Epithelial cell of esophagus (primary cell): ENCODE measurements at regions not wholly inside any gene's neighbourhood (a gene's known extent, or its start where the extent isn't known, plus 50 kb on each side); places are given as distances from the start of the nearest gene placed in this dataset.
A peak's percentile ranks its signal among the peaks of the same experiment; 100 is the strongest.

Experiments
- DNase-seq: peaks from one replicate; pipeline ENCODE4 v3.0.0; 2010; ENCODE audit warnings: low read depth
- H3K4me3 ChIP-seq: 2 replicates; pipeline ENCODE4 v1.5.1; 2011; ENCODE audit warnings: mild to moderate bottlenecking, low read length, control low read depth
- TF ChIP-seq, protein P1 (sequence below): IDR thresholded peaks from 2 replicates; pipeline ENCODE4 v1.5.1; 2011; ENCODE audit warnings: low read depth, mild to moderate bottlenecking, low read length, control low read depth, inconsistent platforms; ENCODE audit not compliant: insufficient read depth; ENCODE audit errors: missing control alignments

GRCh38 chrX:45267007-45267406, 66.3 kb upstream of the DIPK2B start:
- TF ChIP-seq, protein P1, sequence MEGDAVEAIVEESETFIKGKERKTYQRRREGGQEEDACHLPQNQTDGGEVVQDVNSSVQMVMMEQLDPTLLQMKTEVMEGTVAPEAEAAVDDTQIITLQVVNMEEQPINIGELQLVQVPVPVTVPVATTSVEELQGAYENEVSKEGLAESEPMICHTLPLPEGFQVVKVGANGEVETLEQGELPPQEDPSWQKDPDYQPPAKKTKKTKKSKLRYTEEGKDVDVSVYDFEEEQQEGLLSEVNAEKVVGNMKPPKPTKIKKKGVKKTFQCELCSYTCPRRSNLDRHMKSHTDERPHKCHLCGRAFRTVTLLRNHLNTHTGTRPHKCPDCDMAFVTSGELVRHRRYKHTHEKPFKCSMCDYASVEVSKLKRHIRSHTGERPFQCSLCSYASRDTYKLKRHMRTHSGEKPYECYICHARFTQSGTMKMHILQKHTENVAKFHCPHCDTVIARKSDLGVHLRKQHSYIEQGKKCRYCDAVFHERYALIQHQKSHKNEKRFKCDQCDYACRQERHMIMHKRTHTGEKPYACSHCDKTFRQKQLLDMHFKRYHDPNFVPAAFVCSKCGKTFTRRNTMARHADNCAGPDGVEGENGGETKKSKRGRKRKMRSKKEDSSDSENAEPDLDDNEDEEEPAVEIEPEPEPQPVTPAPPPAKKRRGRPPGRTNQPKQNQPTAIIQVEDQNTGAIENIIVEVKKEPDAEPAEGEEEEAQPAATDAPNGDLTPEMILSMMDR, result no peak
- no peak for DNase-seq
- no peak overlapping the region for H3K4me3 ChIP-seq

DNA sequence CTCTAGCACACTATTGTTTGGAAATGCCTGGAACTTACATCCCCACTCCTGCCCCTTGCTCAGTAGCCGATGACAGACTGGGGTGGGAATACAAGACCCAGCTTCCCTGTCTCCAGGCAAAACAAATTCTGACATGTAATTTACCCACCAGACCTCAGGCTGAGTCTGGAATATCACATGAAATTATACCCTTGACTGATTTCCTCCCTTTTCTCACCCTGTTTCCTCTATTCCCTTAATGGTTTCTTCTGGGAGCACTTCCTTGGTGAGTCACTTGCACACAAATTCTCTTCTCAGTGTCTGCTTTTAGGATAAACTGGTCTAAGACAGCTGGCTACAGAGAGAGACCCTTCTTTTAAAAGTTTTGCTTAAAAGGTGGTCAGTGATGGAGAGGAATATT, 65.8 kb upstream of the DIPK2B start:
- peak; percentile 1 for DNase-seq

DNA sequence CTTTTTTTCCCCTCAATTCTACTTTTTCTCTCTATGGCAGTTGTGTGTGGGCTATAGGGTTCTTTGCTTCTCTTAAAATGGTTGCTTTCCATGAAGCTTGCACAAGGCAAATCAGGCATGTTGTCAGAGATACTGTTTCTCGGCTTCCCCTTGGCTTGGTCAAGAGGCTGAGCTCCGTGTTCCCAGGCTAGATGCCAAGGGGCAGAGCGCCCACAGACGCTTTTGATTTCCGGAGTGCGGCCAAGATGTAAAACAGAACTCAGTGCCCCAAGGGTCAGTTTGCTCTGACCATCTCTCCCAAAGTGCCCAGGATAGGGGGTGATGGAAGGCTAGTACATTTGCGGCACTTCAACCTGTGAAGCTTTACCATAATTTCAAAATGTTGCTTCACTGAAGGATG, 64.2 kb upstream of the DIPK2B start:
- DNase-seq, result no peak
- TF ChIP-seq, protein P1, result no peak
- H3K4me3 ChIP-seq, result no peak overlapping the region

More for the DNA sequence above, 65.8 kb upstream of the DIPK2B start:
- H3K4me3 ChIP-seq, result no peak overlapping the region
- TF ChIP-seq, protein P1, result no peak

DNA sequence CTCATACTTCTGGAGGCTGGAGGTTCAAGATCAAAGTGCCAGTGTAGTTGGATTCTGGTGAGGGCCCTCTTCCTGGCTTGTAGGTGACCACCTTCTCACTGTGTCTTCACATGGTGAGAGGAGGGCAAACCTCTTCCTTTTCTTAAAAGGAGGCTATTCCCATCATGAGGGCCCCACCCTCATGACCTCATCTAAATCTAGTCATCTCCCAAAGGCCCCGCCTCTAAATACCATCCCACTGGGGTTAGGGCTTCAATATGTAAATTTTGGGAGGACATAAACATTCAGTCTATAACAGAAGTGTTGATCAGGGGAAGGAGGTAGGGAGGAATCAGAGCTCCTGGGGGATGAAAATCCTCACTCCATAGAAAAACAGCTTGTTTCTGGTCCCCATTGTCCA, 60.8 kb upstream of the DIPK2B start:
- H3K4me3 ChIP-seq, result no peak overlapping the region
- no peak for DNase-seq
- TF ChIP-seq, protein P1, result no peak

DNA sequence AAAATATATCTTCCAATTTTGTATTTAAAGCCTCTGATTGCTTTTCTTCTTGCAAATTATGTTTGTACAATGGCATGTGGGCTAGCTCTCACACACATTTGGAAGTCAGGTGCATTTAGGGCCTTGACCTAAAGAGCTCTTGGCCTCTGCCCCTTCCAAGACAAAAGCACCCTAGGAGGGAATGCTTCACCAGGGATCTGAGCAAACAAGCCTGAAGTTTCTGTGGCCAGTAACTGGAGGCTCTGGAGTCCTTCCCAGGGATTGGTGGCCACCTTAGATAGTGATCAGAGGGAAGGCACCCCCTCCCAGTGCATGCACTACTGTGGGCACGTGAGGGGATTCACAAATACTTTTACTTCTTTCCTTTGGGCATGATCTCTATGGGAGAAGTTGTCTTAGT, 60.3 kb upstream of the DIPK2B start:
- TF ChIP-seq, protein P1, result no peak
- no peak overlapping the region for H3K4me3 ChIP-seq
- DNase-seq, result no peak

GRCh38 chrX:45258731-45259402, 58.2 kb upstream of the DIPK2B start:
- no peak for DNase-seq
- TF ChIP-seq, protein P1, result no peak
- H3K4me3 ChIP-seq, result no peak overlapping the region
